HCT116 (cell line): ENCODE measurements at regions not wholly inside any gene's neighbourhood (a gene's known extent, or its start where the extent isn't known, plus 50 kb on each side); places are given as distances from the start of the nearest gene placed in this dataset.

Experiments used
- ATAC-seq: fragments of 200-7000 bp; cut with Tn5 transposase; 2 replicates; pipeline ENCODE4 v1.9.1; 2020; ENCODE audit warnings: mild to moderate bottlenecking, moderate library complexity
- BruUV-seq: library from RNA; stranded (reverse); fragments of 400-500 nt; replicated peaks from 2 replicates; lab custom pipeline; 2021; lab: Mats Ljungman, UMichigan
- CTCF ChIA-PET: fragments of 300-600 bp; sonication (Branson Sonifier 250); formaldehyde crosslinking; loops from one replicate; lab custom pipeline; 2021; ENCODE audit warnings: antibody characterized with exemption; lab: Charles Lee
- POLR2A ChIA-PET: fragments of 300-600, 350-600 bp; sonication (Branson Sonifier 250); formaldehyde crosslinking; loops from one replicate; lab custom pipeline; 2021; ENCODE audit warnings: antibody characterized with exemption; lab: Charles Lee
- RAD21 ChIA-PET, 2 experiments: fragments of 300-600 bp; sonication (Branson Sonifier 250); formaldehyde crosslinking; loops; one replicate each; lab custom pipeline; 2023; ENCODE audit warnings: low total read pairs in 2 of 2; ENCODE audit not compliant: uncharacterized antibody in 2 of 2, unreplicated experiment in 2 of 2, low non-redundant PET in 1 of 2; lab: Charles Lee
- DNase-seq: peaks from one replicate; pipeline ENCODE4 v3.0.0-alpha.2; 2010; ENCODE audit warnings: low read depth, low spot score
- H2AFZ ChIP-seq: fragments of 200-600 bp; shearing (Covaris generic), sonication (generic); 2 replicates; pipeline ENCODE4 v1.6.1; 2017; ENCODE audit warnings: low read depth, mixed run types, mixed read lengths, antibody characterized with exemption, low read length; ENCODE audit not compliant: poor library complexity, severe bottlenecking
- H3K27ac ChIP-seq: 2 replicates; pipeline ENCODE4 v1.5.1; 2012; ENCODE audit warnings: low read depth, low read length
- H3K27me3 ChIP-seq: fragments of 200-600 bp; sonication (generic); 2 replicates; pipeline ENCODE4 v1.6.1; 2016; ENCODE audit warnings: mixed run types, low read length, mixed read lengths; ENCODE audit not compliant: insufficient read depth
- H3K36me3 ChIP-seq, 2 experiments: fragments of 200-500 bp in 1 of 2; fragments of 200-600 bp in 1 of 2; sonication (Bioruptor generic) in 1 of 2; sonication (generic) in 1 of 2; 2 replicates each; pipeline versions ENCODE4 v1.5.1 to v1.6.1; 2014 to 2016; ENCODE audit warnings: low read length in 2 of 2, inconsistent platforms in 1 of 2, mixed read lengths in 1 of 2, mixed run types in 1 of 2; ENCODE audit not compliant: insufficient read depth in 2 of 2, control insufficient read depth in 1 of 2
- H3K4me1 ChIP-seq, 2 experiments: fragments of 200-600 bp in 1 of 2; sonication (generic) in 1 of 2; 2 replicates each; pipeline versions ENCODE4 v1.5.1 to v1.6.1; 2012 to 2017; ENCODE audit warnings: low read length in 2 of 2, inconsistent platforms in 1 of 2, mild to moderate bottlenecking in 1 of 2, mixed read lengths in 1 of 2, mixed run types in 1 of 2, moderate library complexity in 1 of 2; ENCODE audit not compliant: insufficient read depth in 2 of 2, control insufficient read depth in 1 of 2
- H3K4me2 ChIP-seq: fragments of 200-600 bp; sonication (generic); 2 replicates; pipeline ENCODE4 v1.6.1; 2017; ENCODE audit warnings: mixed run types, low read length, mixed read lengths
- H3K4me3 ChIP-seq, 2 experiments: fragments of 200-600 bp in 1 of 2; sonication (generic) in 1 of 2; replicated peaks in 1 of 2; 2 replicates each; pipeline ENCODE4 v1.5.1; 2011 to 2016; ENCODE audit warnings: low read length in 2 of 2, control low read depth in 1 of 2, low read depth in 1 of 2, mild to moderate bottlenecking in 1 of 2, mixed read lengths in 1 of 2, mixed run types in 1 of 2
- H3K79me2 ChIP-seq: fragments of 200-600 bp; sonication (generic); 2 replicates; pipeline ENCODE4 v1.6.1; 2017; ENCODE audit warnings: mild to moderate bottlenecking, mixed run types, low read length, moderate library complexity, mixed read lengths; ENCODE audit not compliant: insufficient read depth
- H3K9ac ChIP-seq: fragments of 200-600 bp; sonication (generic); 2 replicates; pipeline ENCODE4 v1.6.1; 2016; ENCODE audit warnings: low read length, mixed read lengths
- H3K9me2 ChIP-seq: fragments of 200-600 bp; sonication (generic), shearing (Covaris generic); 2 replicates; pipeline ENCODE4 v1.6.1; 2017; ENCODE audit warnings: mixed run types, mild to moderate bottlenecking, moderate library complexity; ENCODE audit not compliant: insufficient read depth
- H3K9me3 ChIP-seq, 2 experiments: fragments of 200-500 bp in 1 of 2; fragments of 200-600 bp in 1 of 2; sonication (Bioruptor generic) in 1 of 2; sonication (generic) in 1 of 2; 2 replicates each; pipeline ENCODE4 v1.6.1; 2014 to 2017; ENCODE audit warnings: low read length in 2 of 2, mixed read lengths in 2 of 2, inconsistent platforms in 1 of 2, low read depth in 1 of 2, mild to moderate bottlenecking in 1 of 2, mixed run types in 1 of 2, moderate library complexity in 1 of 2; ENCODE audit not compliant: control insufficient read depth in 1 of 2, insufficient read depth in 1 of 2
- H4K20me1 ChIP-seq: fragments of 200-600 bp; sonication (generic), shearing (Covaris generic); 2 replicates; pipeline ENCODE4 v1.6.1; 2017; ENCODE audit warnings: mixed run types, mild to moderate bottlenecking, moderate library complexity; ENCODE audit not compliant: insufficient read depth
- CBX3 ChIP-seq: IDR thresholded peaks from 2 replicates; pipeline ENCODE4 v1.6.1; 2012; ENCODE audit warnings: low read depth
- CEBPB ChIP-seq: IDR thresholded peaks from 2 replicates; pipeline ENCODE4 v1.6.1; 2012; ENCODE audit warnings: low read depth
- EZH2 ChIP-seq: fragments of 200-600 bp; sonication (generic); IDR thresholded peaks from 2 replicates; pipeline ENCODE4 v1.6.1; 2017; ENCODE audit warnings: antibody characterized with exemption, mixed run types
- FOSL1 ChIP-seq: IDR thresholded peaks from 2 replicates; pipeline ENCODE4 v1.6.1; 2012; ENCODE audit warnings: low read depth
- JUND ChIP-seq: IDR thresholded peaks from 2 replicates; pipeline ENCODE4 v1.6.1; 2012
- POLR2A ChIP-seq: IDR thresholded peaks from 2 replicates; pipeline ENCODE4 v1.7.0; 2011; ENCODE audit warnings: borderline replicate concordance; ENCODE audit not compliant: insufficient read depth, insufficient read length; ENCODE audit errors: extremely low read depth
- POLR2AphosphoS5 ChIP-seq: IDR thresholded peaks from 2 replicates; pipeline ENCODE4 v1.6.1; 2011; ENCODE audit warnings: mild to moderate bottlenecking, low read depth, low read length, moderate library complexity
- SIN3A ChIP-seq: IDR thresholded peaks from 2 replicates; pipeline ENCODE4 v1.6.1; 2012; ENCODE audit warnings: low read depth
- SP1 ChIP-seq: IDR thresholded peaks from 2 replicates; pipeline ENCODE4 v1.6.1; 2012; ENCODE audit warnings: low read depth
- YY1 ChIP-seq: IDR thresholded peaks from 2 replicates; pipeline ENCODE4 v1.6.1; 2011; ENCODE audit warnings: low read length, low read depth, moderate library complexity, mild to moderate bottlenecking; ENCODE audit not compliant: insufficient replicate concordance; ENCODE audit errors: extremely low read depth
- ZFX ChIP-seq: fragments of 450-650 bp; IDR thresholded peaks from 2 replicates; pipeline ENCODE4 v1.6.1; 2017
- ZNF274 ChIP-seq: fragments of 200-500 bp; sonication (Bioruptor generic); IDR thresholded peaks from 2 replicates; pipeline ENCODE4 v1.6.1; 2014; ENCODE audit warnings: mild to moderate bottlenecking, low read depth, low read length, inconsistent platforms
- intact Hi-C: fragments of 100-400 bp; cut with micrococcal nuclease; formaldehyde crosslinking; loops from 2 replicates; pipeline ENCODE4 v1.10.0; 2022
- TF ChIP-seq, protein P1 (sequence below), 3 experiments: fragments of 200-600 bp in 1 of 3; sonication (generic) in 1 of 3; IDR thresholded peaks in 2 of 3; conservative IDR thresholded peaks in 1 of 3; 2 replicates each; pipeline ENCODE4 v1.5.1; 2012 to 2017; ENCODE audit warnings: low read depth in 2 of 3, low read length in 2 of 3, antibody characterized with exemption in 1 of 3, borderline replicate concordance in 1 of 3, control low read depth in 1 of 3, mild to moderate bottlenecking in 1 of 3, mixed read lengths in 1 of 3, mixed run types in 1 of 3, moderate library complexity in 1 of 3; ENCODE audit not compliant: insufficient read depth in 1 of 3
- TF ChIP-seq, protein P2 (sequence below): IDR thresholded peaks from 2 replicates; pipeline ENCODE4 v1.6.1; 2012; ENCODE audit warnings: low read depth
- TF ChIP-seq, protein P3 (sequence below): IDR thresholded peaks from 2 replicates; pipeline ENCODE4 v1.6.1; 2011; ENCODE audit warnings: mild to moderate bottlenecking, low read length, moderate library complexity; ENCODE audit not compliant: insufficient replicate concordance; ENCODE audit errors: extremely low read depth
- TF ChIP-seq, protein P4 (sequence below): IDR thresholded peaks from 2 replicates; pipeline ENCODE4 v1.6.1; 2012
- TF ChIP-seq, protein P5 (sequence below): IDR thresholded peaks from 2 replicates; pipeline ENCODE4 v1.6.1; 2012

DNA sequence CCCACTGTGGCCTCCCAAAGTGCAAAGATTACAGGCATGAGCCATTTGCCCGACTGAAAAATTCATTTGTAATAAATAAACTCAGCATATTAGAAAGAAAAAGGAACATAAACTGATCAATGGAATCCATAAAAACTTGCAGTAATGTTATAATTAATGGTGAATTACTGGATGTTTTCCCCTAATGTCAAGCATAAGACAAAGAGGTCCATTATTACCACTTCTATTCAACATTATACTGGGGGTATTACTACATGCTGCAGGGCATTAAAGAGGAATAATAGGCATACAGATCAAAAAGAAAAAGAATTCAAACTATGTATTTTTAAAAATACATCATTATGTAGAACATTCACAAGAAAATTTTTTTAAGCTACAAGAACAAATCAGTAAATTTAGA, 926.8 kb downstream of the LRFN5 start:
- CTCF ChIA-PET = no interaction called here
- H3K4me2 ChIP-seq = no peak overlapping the region
- no peaks in the 10 kb centered on the region for H3K4me1 ChIP-seq
- no peak overlapping the region for H3K27ac ChIP-seq
- H3K27me3 ChIP-seq = no peaks in the 10 kb centered on the region
- no peaks in the 10 kb centered on the region for H3K9me2 ChIP-seq
- no peak for TF ChIP-seq SIN3A
- TF ChIP-seq, protein P1, sequence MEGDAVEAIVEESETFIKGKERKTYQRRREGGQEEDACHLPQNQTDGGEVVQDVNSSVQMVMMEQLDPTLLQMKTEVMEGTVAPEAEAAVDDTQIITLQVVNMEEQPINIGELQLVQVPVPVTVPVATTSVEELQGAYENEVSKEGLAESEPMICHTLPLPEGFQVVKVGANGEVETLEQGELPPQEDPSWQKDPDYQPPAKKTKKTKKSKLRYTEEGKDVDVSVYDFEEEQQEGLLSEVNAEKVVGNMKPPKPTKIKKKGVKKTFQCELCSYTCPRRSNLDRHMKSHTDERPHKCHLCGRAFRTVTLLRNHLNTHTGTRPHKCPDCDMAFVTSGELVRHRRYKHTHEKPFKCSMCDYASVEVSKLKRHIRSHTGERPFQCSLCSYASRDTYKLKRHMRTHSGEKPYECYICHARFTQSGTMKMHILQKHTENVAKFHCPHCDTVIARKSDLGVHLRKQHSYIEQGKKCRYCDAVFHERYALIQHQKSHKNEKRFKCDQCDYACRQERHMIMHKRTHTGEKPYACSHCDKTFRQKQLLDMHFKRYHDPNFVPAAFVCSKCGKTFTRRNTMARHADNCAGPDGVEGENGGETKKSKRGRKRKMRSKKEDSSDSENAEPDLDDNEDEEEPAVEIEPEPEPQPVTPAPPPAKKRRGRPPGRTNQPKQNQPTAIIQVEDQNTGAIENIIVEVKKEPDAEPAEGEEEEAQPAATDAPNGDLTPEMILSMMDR (IDR thresholded peaks at IDR 0.05 in 2 of 3, conservative IDR thresholded peaks at IDR 0.05 in 1 of 3; ENCODE audit: borderline replicate concordance in 1 of 3, insufficient read depth in 1 of 3, low read depth in 2 of 3, low read length in 2 of 3) = no peak
- TF ChIP-seq, protein P2, sequence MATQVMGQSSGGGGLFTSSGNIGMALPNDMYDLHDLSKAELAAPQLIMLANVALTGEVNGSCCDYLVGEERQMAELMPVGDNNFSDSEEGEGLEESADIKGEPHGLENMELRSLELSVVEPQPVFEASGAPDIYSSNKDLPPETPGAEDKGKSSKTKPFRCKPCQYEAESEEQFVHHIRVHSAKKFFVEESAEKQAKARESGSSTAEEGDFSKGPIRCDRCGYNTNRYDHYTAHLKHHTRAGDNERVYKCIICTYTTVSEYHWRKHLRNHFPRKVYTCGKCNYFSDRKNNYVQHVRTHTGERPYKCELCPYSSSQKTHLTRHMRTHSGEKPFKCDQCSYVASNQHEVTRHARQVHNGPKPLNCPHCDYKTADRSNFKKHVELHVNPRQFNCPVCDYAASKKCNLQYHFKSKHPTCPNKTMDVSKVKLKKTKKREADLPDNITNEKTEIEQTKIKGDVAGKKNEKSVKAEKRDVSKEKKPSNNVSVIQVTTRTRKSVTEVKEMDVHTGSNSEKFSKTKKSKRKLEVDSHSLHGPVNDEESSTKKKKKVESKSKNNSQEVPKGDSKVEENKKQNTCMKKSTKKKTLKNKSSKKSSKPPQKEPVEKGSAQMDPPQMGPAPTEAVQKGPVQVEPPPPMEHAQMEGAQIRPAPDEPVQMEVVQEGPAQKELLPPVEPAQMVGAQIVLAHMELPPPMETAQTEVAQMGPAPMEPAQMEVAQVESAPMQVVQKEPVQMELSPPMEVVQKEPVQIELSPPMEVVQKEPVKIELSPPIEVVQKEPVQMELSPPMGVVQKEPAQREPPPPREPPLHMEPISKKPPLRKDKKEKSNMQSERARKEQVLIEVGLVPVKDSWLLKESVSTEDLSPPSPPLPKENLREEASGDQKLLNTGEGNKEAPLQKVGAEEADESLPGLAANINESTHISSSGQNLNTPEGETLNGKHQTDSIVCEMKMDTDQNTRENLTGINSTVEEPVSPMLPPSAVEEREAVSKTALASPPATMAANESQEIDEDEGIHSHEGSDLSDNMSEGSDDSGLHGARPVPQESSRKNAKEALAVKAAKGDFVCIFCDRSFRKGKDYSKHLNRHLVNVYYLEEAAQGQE = no peak
- no peak for TF ChIP-seq YY1
- TF ChIP-seq, protein P3, sequence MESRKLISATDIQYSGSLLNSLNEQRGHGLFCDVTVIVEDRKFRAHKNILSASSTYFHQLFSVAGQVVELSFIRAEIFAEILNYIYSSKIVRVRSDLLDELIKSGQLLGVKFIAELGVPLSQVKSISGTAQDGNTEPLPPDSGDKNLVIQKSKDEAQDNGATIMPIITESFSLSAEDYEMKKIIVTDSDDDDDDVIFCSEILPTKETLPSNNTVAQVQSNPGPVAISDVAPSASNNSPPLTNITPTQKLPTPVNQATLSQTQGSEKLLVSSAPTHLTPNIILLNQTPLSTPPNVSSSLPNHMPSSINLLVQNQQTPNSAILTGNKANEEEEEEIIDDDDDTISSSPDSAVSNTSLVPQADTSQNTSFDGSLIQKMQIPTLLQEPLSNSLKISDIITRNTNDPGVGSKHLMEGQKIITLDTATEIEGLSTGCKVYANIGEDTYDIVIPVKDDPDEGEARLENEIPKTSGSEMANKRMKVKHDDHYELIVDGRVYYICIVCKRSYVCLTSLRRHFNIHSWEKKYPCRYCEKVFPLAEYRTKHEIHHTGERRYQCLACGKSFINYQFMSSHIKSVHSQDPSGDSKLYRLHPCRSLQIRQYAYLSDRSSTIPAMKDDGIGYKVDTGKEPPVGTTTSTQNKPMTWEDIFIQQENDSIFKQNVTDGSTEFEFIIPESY = no peak
- no peak for TF ChIP-seq SP1
- no peak for TF ChIP-seq CBX3
- no peak for TF ChIP-seq ZNF274
- no peak for TF ChIP-seq FOSL1
- TF ChIP-seq POLR2A = no peak
- TF ChIP-seq, protein P4, sequence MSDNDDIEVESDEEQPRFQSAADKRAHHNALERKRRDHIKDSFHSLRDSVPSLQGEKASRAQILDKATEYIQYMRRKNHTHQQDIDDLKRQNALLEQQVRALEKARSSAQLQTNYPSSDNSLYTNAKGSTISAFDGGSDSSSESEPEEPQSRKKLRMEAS = no peak
- TF ChIP-seq JUND = no peak
- TF ChIP-seq, protein P5, sequence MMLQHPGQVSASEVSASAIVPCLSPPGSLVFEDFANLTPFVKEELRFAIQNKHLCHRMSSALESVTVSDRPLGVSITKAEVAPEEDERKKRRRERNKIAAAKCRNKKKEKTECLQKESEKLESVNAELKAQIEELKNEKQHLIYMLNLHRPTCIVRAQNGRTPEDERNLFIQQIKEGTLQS = no peak
- TF ChIP-seq CEBPB = no peak
- no peak for TF ChIP-seq EZH2
- TF ChIP-seq ZFX = no peak
- TF ChIP-seq POLR2AphosphoS5 = no peak
- TF ChIP-seq, all 23 proteins: peak for 0
- no peak for ATAC-seq
- ChIA-PET RAD21 (no interaction called here), POLR2A (no interaction called here)
- Histone ChIP-seq H3K9ac (no peak overlapping the region), H3K4me3 (no peak overlapping the region), H3K9me3 (peaks cover 0 to 3% of the 10 kb centered on the region in 2 experiments; a peak in 1 of 4 replicates), H3K36me3 (no peaks in the 10 kb centered on the region), H4K20me1 (no peaks in the 10 kb centered on the region), H3K79me2 (no peaks in the 10 kb centered on the region), H2AFZ (no peak overlapping the region)
- no TSS peak for BruUV-seq
- DNase-seq = no peak
- intact Hi-C loops = no loop called here
